Cardiac fibroblast (primary cell): ENCODE measurements at regions not wholly inside any gene's neighbourhood (a gene's known extent, or its start where the extent isn't known, plus 50 kb on each side); places are given as distances from the start of the nearest gene placed in this dataset.
A peak's percentile ranks its signal among the peaks of the same experiment; 100 is the strongest.

ENCODE experiments used
- DNase-seq, 2 donors: peaks; one replicate each; pipeline versions ENCODE4 v3.0.0 to v3.0.0-alpha.2; 2010; ENCODE audit warnings: low read depth in 2 of 2
- H3K4me3 ChIP-seq, 2 donors: replicated peaks in 1 of 2; 1 replicate in 1 of 2; 2 replicates in 1 of 2; pipeline ENCODE4 v1.5.1; 2011; ENCODE audit warnings: low read depth in 2 of 2, low read length in 2 of 2, mild to moderate bottlenecking in 2 of 2, moderate library complexity in 1 of 2
- CTCF ChIP-seq: IDR thresholded peaks from one replicate; pipeline ENCODE4 v1.5.1; 2011; ENCODE audit warnings: low read depth, mild to moderate bottlenecking, low read length, inconsistent platforms

GRCh38 chr17:69757688-69758430, 317.2 kb upstream of the KCNJ16 start:
- no peak overlapping the region for H3K4me3 ChIP-seq
- DNase-seq: peak; percentile 71 to 97
- TF ChIP-seq CTCF: no peak

GRCh38 chr17:69760562-69760961, 314.5 kb upstream of the KCNJ16 start:
- H3K4me3 ChIP-seq: no peak overlapping the region
- DNase-seq: peak in 1 of 2 donors; percentile 16
- TF ChIP-seq CTCF: no peak

GRCh38 chr17:69761011-69761410, 314.0 kb upstream of the KCNJ16 start:
- no peak for TF ChIP-seq CTCF
- H3K4me3 ChIP-seq: no peak overlapping the region
- DNase-seq: peak in 1 of 2 donors; percentile 45

GRCh38 chr17:69761767-69762321, 313.2 kb upstream of the KCNJ16 start:
- H3K4me3 ChIP-seq: no peak overlapping the region
- peak; percentile 68 to 97 for DNase-seq
- no peak for TF ChIP-seq CTCF

- no peak for TF ChIP-seq CTCF
- H3K4me3 ChIP-seq: no peak overlapping the region
- no peak for DNase-seq
These were observed 312.7 kb upstream of the KCNJ16 start for GRCh38 chr17:69762359-69762758.

- no peak overlapping the region for H3K4me3 ChIP-seq
- no peak for DNase-seq
- no peak for TF ChIP-seq CTCF
These were observed 312.3 kb upstream of the KCNJ16 start for GRCh38 chr17:69762766-69763165.
